ENCODE measurements at regions not wholly inside any gene's neighbourhood (a gene's known extent, or its start where the extent isn't known, plus 50 kb on each side); places are given as distances from the start of the nearest gene placed in this dataset.
A peak's percentile ranks its signal among the peaks of the same experiment; 100 is the strongest.

DNA sequence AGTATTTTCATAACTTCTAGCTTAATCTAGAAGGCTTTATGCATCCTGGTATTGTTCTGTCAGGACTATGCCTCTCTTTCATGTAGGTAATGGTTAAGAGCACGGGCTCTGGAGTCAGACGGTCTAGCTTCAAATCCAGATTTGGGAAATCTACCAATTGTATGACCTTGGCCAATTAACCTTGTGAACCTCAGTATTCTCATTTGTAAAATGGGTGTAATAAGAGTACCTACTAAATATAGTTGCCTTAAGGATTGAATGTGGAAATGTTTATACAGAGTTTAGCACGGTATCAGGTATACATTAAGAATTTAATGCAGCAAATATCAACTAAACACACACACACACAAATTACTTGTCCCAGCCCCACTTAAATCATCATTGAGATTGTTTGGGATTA lies 97.3 kb upstream of the RAB3GAP2 start:
- intact Hi-C loops (cut with DNase I), result no loop called here
- no peak for ATAC-seq
- no peak for DNase-seq
- no peaks in the 10 kb centered on the region for H3K27me3 ChIP-seq
- H3K4me3 ChIP-seq, result no peak overlapping the region
- no peaks in the 10 kb centered on the region for H3K9me3 ChIP-seq
- TF ChIP-seq, protein P1, sequence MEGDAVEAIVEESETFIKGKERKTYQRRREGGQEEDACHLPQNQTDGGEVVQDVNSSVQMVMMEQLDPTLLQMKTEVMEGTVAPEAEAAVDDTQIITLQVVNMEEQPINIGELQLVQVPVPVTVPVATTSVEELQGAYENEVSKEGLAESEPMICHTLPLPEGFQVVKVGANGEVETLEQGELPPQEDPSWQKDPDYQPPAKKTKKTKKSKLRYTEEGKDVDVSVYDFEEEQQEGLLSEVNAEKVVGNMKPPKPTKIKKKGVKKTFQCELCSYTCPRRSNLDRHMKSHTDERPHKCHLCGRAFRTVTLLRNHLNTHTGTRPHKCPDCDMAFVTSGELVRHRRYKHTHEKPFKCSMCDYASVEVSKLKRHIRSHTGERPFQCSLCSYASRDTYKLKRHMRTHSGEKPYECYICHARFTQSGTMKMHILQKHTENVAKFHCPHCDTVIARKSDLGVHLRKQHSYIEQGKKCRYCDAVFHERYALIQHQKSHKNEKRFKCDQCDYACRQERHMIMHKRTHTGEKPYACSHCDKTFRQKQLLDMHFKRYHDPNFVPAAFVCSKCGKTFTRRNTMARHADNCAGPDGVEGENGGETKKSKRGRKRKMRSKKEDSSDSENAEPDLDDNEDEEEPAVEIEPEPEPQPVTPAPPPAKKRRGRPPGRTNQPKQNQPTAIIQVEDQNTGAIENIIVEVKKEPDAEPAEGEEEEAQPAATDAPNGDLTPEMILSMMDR (IDR thresholded peaks at IDR 0.05), result no peak
- FAIRE-seq, result no peak
- 48 to 50% methylated on average over 3 of the region's 3 CpGs for WGBS, 2 donors
- H3K4me1 ChIP-seq, result no peaks in the 10 kb centered on the region
- H3K27ac ChIP-seq, result no peak overlapping the region
- no peaks in the 10 kb centered on the region for H3K36me3 ChIP-seq

DNA sequence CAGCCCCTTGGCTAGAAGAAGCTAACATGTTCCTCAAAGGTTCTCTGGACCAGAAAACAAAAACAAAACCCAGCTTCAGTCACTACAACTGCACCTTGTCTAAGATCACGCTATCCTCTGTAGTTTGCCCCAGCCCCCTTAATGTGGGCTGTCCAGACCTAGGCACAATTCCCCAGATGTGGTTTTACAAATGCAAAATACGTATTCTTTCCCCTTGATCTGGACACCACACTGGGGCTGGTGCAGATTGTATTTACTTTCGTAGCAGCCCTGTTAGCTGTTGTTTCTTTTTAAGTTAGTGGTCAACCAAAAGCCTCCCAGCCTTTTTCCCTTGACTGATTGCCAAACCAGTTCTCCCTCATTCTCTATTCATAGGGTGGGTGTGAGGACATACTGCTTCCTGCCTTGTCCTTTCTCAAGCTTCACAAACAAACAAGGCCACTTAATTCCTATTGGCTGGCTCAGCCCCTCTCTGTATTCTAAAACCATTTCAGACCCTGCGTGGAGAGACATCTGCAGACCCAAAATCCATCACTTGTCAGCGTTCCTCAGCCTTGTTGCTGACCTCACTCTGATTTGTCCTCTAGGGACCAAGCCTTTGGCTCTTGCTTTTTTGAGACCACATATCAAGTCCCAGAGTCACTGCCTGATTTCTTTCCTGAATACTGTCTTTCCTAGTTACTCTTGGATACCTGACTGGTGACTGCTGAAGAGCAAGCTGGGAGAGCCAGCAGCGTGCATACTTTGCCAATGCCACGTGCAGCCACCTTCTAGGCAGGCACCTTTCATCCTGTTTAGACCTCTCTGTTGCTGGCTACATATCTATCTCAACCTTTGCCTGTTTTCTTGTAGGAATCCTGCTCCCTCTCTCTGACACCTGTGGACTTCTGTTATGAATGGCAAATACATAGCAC lies 96.4 kb upstream of the RAB3GAP2 start:
- Histone ChIP-seq H3K36me3 (no peaks in the 10 kb centered on the region), H3K9me3 (no peaks in the 10 kb centered on the region), H3K4me1 (no peaks in the 10 kb centered on the region), H3K27me3 (no peaks in the 10 kb centered on the region), H3K27ac (no peak overlapping the region), H3K4me3 (no peak overlapping the region)
- TF ChIP-seq, protein P1 (IDR thresholded peaks at IDR 0.05), result no peak
- no peak for FAIRE-seq
- 42 to 45% methylated on average over 7 of the region's 7 CpGs for WGBS, 2 donors
- DNase-seq, result no peak
- no peak for ATAC-seq
- intact Hi-C loops (cut with DNase I), result no loop called here

DNA sequence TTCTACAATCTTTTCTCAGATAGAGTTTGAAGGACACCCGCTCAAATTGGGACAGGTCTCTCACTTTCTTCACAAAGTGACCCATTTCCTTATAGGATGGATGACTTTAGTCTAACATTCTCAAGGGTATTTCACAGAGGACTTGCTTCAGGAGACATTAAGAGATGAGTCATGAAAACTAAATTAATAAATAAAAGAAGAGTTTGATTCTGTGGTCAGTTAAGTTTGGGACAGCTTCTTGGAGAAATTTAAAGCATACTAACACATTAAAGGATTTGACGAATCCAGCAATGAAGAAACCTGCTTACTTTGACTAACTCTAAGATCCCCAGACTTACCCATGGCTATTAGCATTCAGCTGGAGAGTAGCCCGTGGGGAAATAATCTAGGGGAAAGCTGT lies 95.6 kb upstream of the RAB3GAP2 start:
- intact Hi-C loops (cut with DNase I), result no loop called here
- no peak overlapping the region for H3K4me3 ChIP-seq
- TF ChIP-seq, protein P1 (IDR thresholded peaks at IDR 0.05), result no peak
- H3K36me3 ChIP-seq, result no peaks in the 10 kb centered on the region
- 61 to 76% methylated on average over 3 of the region's 3 CpGs for WGBS, 2 donors
- no peaks in the 10 kb centered on the region for H3K9me3 ChIP-seq
- DNase-seq, result no peak
- no peaks in the 10 kb centered on the region for H3K27me3 ChIP-seq
- no peak for ATAC-seq
- no peaks in the 10 kb centered on the region for H3K4me1 ChIP-seq
- no peak overlapping the region for H3K27ac ChIP-seq
- no peak for FAIRE-seq

DNA sequence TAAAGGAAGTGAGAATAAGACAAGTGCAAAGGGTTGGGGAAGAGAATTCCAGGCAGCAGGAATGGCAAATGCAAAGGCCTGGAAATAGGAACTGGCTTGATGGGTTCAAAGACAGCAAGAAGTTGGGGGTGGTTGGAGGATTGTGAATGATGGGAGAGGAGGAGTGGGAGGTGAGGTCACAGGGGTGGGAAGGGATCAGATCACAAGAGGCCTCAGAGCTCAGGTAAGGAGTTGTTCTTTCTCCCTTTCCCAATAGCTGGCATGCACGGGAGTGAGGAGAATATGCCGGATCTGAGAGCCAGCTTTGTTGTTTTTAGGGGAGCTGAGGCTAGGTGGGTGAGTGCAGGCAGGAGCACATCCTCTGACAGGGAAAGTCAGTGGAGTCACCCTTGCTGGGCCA lies 94.0 kb upstream of the RAB3GAP2 start:
- H3K36me3 ChIP-seq, result no peaks in the 10 kb centered on the region
- DNase-seq (no peak), ATAC-seq (no peak), FAIRE-seq (no peak)
- TF ChIP-seq, protein P1 (IDR thresholded peaks at IDR 0.05), result no peak
- no peaks in the 10 kb centered on the region for H3K27me3 ChIP-seq
- no peaks in the 10 kb centered on the region for H3K9me3 ChIP-seq
- intact Hi-C loops (cut with DNase I), result no loop called here
- H3K4me3 ChIP-seq, result no peak overlapping the region
- 54 to 67% methylated on average over 2 of the region's 2 CpGs for WGBS, 2 donors
- H3K27ac ChIP-seq, result no peak overlapping the region
- H3K4me1 ChIP-seq, result no peaks in the 10 kb centered on the region

DNA sequence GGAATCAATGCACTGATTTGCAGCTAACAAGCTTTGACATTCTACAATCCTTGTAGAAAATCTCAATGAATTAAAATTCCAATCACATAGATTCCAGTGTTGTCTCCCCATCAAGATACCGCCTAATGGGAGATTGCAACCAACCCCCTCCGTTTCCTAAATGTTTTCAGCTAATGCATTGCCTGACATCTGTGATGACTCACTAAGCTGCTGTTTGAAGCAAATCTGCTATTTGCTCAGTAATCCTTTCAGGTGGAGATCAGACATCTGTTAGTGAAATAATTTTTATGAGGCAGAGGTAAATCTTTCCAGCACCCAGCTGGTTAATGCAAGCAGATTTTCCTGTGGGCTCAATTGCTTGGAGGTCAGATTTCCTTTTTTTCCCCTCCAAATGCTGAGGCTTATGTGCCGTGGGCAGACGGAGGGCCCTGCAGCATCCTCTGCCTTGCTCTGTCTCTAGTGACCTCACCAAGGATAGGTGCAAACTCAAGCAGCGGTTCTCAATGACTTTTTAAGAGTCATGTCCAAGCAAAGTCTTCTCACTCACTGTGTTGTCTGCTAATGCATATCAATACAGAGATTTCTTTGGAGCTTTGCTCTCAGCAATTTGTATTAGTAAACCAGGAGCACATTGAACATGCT lies 91.1 kb upstream of the RAB3GAP2 start:
- Histone ChIP-seq H3K9me3 (no peaks in the 10 kb centered on the region), H3K36me3 (no peaks in the 10 kb centered on the region), H3K4me1 (no peaks in the 10 kb centered on the region), H3K27me3 (no peaks in the 10 kb centered on the region), H3K27ac (no peak overlapping the region), H3K4me3 (no peak overlapping the region)
- TF ChIP-seq, protein P1 (IDR thresholded peaks at IDR 0.05), result no peak
- intact Hi-C loops (cut with DNase I), result no loop called here
- peak in 1 of 4 donors; percentile 65 for ATAC-seq
- WGBS, 2 donors, result 52 to 53% methylated on average over 5 of the region's 5 CpGs
- no peak for DNase-seq
- FAIRE-seq, result no peak
